Activated naive CD8-positive, alpha-beta T cell (primary cell): ENCODE measurements at regions not wholly inside any gene's neighbourhood (a gene's known extent, or its start where the extent isn't known, plus 50 kb on each side); places are given as distances from the start of the nearest gene placed in this dataset.

Experiments
- H3K27ac Mint-ChIP-seq: one replicate; pipeline ENCODE4 v1.8.0; 2021; ENCODE audit warnings: mixed read lengths
- H3K27me3 Mint-ChIP-seq: one replicate; pipeline ENCODE4 v1.8.0; 2021; ENCODE audit warnings: mixed read lengths
- H3K36me3 Mint-ChIP-seq: one replicate; pipeline ENCODE4 v1.8.0; 2021; ENCODE audit warnings: mixed read lengths
- H3K4me1 Mint-ChIP-seq: one replicate; pipeline ENCODE4 v1.8.0; 2021; ENCODE audit warnings: low read depth, mixed read lengths
- H3K4me3 Mint-ChIP-seq: one replicate; pipeline ENCODE4 v1.8.0; 2021; ENCODE audit warnings: mild to moderate bottlenecking, mixed read lengths
- H3K9me3 Mint-ChIP-seq: one replicate; pipeline ENCODE4 v1.8.0; 2021; ENCODE audit warnings: low read depth, mixed read lengths

- Mint-ChIP-seq H3K27me3 (no peaks in the 10 kb centered on the region), H3K9me3 (no peaks in the 10 kb centered on the region), H3K27ac (no peak overlapping the region), H3K4me3 (no peak overlapping the region), H3K4me1 (no peaks in the 10 kb centered on the region), H3K36me3 (no peaks in the 10 kb centered on the region)
Observed at GRCh38 chr10:113341138-113341537, 211.7 kb upstream of the HABP2 start.

- no peak overlapping the region for H3K4me3 Mint-ChIP-seq
- no peak overlapping the region for H3K27ac Mint-ChIP-seq
- no peaks in the 10 kb centered on the region for H3K4me1 Mint-ChIP-seq
- H3K36me3 Mint-ChIP-seq: no peaks in the 10 kb centered on the region
- no peaks in the 10 kb centered on the region for H3K9me3 Mint-ChIP-seq
- no peaks in the 10 kb centered on the region for H3K27me3 Mint-ChIP-seq
Observed at GRCh38 chr10:113345826-113346624, 206.8 kb upstream of the HABP2 start.

- H3K27ac Mint-ChIP-seq: no peak overlapping the region
- peaks cover 2% of the 10 kb centered on the region for H3K36me3 Mint-ChIP-seq
- no peaks in the 10 kb centered on the region for H3K27me3 Mint-ChIP-seq
- H3K4me1 Mint-ChIP-seq: no peaks in the 10 kb centered on the region
- no peaks in the 10 kb centered on the region for H3K9me3 Mint-ChIP-seq
- no peak overlapping the region for H3K4me3 Mint-ChIP-seq
Observed at GRCh38 chr10:113347508-113347907, 205.3 kb upstream of the HABP2 start.

- H3K4me1 Mint-ChIP-seq: no peaks in the 10 kb centered on the region
- H3K9me3 Mint-ChIP-seq: no peaks in the 10 kb centered on the region
- H3K36me3 Mint-ChIP-seq: peaks cover 2% of the 10 kb centered on the region
- no peak overlapping the region for H3K27ac Mint-ChIP-seq
- no peaks in the 10 kb centered on the region for H3K27me3 Mint-ChIP-seq
- no peak overlapping the region for H3K4me3 Mint-ChIP-seq
Observed at GRCh38 chr10:113348694-113349093, 204.2 kb upstream of the HABP2 start.

GRCh38 chr10:113350311-113351040, 202.4 kb upstream of the HABP2 start:
- Mint-ChIP-seq H3K27ac (no peak overlapping the region), H3K9me3 (no peaks in the 10 kb centered on the region), H3K4me1 (no peaks in the 10 kb centered on the region), H3K36me3 (peaks cover 2% of the 10 kb centered on the region), H3K27me3 (no peaks in the 10 kb centered on the region), H3K4me3 (no peak overlapping the region)

- no peak overlapping the region for H3K4me3 Mint-ChIP-seq
- H3K36me3 Mint-ChIP-seq: peaks cover 2% of the 10 kb centered on the region
- no peaks in the 10 kb centered on the region for H3K4me1 Mint-ChIP-seq
- H3K27ac Mint-ChIP-seq: no peak overlapping the region
- H3K27me3 Mint-ChIP-seq: peaks cover 4% of the 10 kb centered on the region
- H3K9me3 Mint-ChIP-seq: no peaks in the 10 kb centered on the region
Observed at GRCh38 chr10:113354711-113355110, 198.1 kb upstream of the HABP2 start.

- Mint-ChIP-seq H3K27me3 (peaks cover 4% of the 10 kb centered on the region), H3K27ac (no peak overlapping the region), H3K36me3 (peaks cover under 1% of the 10 kb centered on the region), H3K4me3 (no peak overlapping the region), H3K4me1 (no peaks in the 10 kb centered on the region), H3K9me3 (no peaks in the 10 kb centered on the region)
Observed at GRCh38 chr10:113356794-113357680, 195.8 kb upstream of the HABP2 start.

GRCh38 chr10:113357681-113358300, 195.1 kb upstream of the HABP2 start:
- Mint-ChIP-seq H3K9me3 (no peaks in the 10 kb centered on the region), H3K4me1 (peaks cover 5% of the 10 kb centered on the region), H3K27me3 (peaks cover 4% of the 10 kb centered on the region), H3K27ac (no peak overlapping the region), H3K36me3 (no peaks in the 10 kb centered on the region), H3K4me3 (no peak overlapping the region)

- Mint-ChIP-seq H3K4me1 (peaks cover 5% of the 10 kb centered on the region), H3K9me3 (no peaks in the 10 kb centered on the region), H3K4me3 (no peak overlapping the region), H3K27me3 (peaks cover 4% of the 10 kb centered on the region), H3K36me3 (no peaks in the 10 kb centered on the region), H3K27ac (no peak overlapping the region)
Observed at GRCh38 chr10:113359655-113360054, 193.2 kb upstream of the HABP2 start.

GRCh38 chr10:113360870-113361269, 192.0 kb upstream of the HABP2 start:
- Mint-ChIP-seq H3K4me1 (peaks cover 7% of the 10 kb centered on the region), H3K36me3 (no peaks in the 10 kb centered on the region), H3K27ac (no peak overlapping the region), H3K27me3 (peaks cover 4% of the 10 kb centered on the region), H3K4me3 (no peak overlapping the region), H3K9me3 (no peaks in the 10 kb centered on the region)

GRCh38 chr10:113362645-113363091, 190.2 kb upstream of the HABP2 start:
- no peak overlapping the region for H3K27ac Mint-ChIP-seq
- no peaks in the 10 kb centered on the region for H3K9me3 Mint-ChIP-seq
- H3K4me3 Mint-ChIP-seq: no peak overlapping the region
- peaks cover 7% of the 10 kb centered on the region for H3K4me1 Mint-ChIP-seq
- peaks cover 4% of the 10 kb centered on the region for H3K27me3 Mint-ChIP-seq
- H3K36me3 Mint-ChIP-seq: no peaks in the 10 kb centered on the region

- Mint-ChIP-seq H3K27me3 (no peaks in the 10 kb centered on the region), H3K36me3 (no peaks in the 10 kb centered on the region), H3K4me1 (peaks cover 7% of the 10 kb centered on the region), H3K4me3 (no peak overlapping the region), H3K27ac (no peak overlapping the region), H3K9me3 (no peaks in the 10 kb centered on the region)
Observed at GRCh38 chr10:113364227-113364626, 188.6 kb upstream of the HABP2 start.

GRCh38 chr10:113368666-113369364, 184.0 kb upstream of the HABP2 start:
- Mint-ChIP-seq H3K36me3 (no peaks in the 10 kb centered on the region), H3K9me3 (no peaks in the 10 kb centered on the region), H3K27ac (no peak overlapping the region), H3K4me1 (peaks cover 2% of the 10 kb centered on the region), H3K27me3 (peaks cover 2% of the 10 kb centered on the region), H3K4me3 (no peak overlapping the region)

- H3K4me3 Mint-ChIP-seq: no peak overlapping the region
- no peak overlapping the region for H3K27ac Mint-ChIP-seq
- peaks cover 3% of the 10 kb centered on the region for H3K27me3 Mint-ChIP-seq
- no peaks in the 10 kb centered on the region for H3K36me3 Mint-ChIP-seq
- H3K4me1 Mint-ChIP-seq: peaks cover 2% of the 10 kb centered on the region
- H3K9me3 Mint-ChIP-seq: no peaks in the 10 kb centered on the region
Observed at GRCh38 chr10:113369365-113369694, 183.5 kb upstream of the HABP2 start.
